Cerebellar nuclear complex (tissue), 1 donor: ENCODE measurements at regions not wholly inside any gene's neighbourhood (a gene's known extent, or its start where the extent isn't known, plus 50 kb on each side); places are given as distances from the start of the nearest gene placed in this dataset.
"Not testable (repeated sequence)": the region's sequence is repeated elsewhere in the genome, so short reads cannot be mapped to it uniquely, and the experiment has no call there.

Source experiments
- DNase-seq, 2 experiments: peaks; one replicate each; lab custom pipeline; 2025; lab: John Stamatoyannopoulos, UW

- no peak for DNase-seq
Observed at GRCh38 chr5:163569284-163569683, 63.9 kb downstream of the MAT2B start.

- no peak for DNase-seq
Observed at GRCh38 chr5:163571744-163572143, 66.3 kb downstream of the MAT2B start.

DNA sequence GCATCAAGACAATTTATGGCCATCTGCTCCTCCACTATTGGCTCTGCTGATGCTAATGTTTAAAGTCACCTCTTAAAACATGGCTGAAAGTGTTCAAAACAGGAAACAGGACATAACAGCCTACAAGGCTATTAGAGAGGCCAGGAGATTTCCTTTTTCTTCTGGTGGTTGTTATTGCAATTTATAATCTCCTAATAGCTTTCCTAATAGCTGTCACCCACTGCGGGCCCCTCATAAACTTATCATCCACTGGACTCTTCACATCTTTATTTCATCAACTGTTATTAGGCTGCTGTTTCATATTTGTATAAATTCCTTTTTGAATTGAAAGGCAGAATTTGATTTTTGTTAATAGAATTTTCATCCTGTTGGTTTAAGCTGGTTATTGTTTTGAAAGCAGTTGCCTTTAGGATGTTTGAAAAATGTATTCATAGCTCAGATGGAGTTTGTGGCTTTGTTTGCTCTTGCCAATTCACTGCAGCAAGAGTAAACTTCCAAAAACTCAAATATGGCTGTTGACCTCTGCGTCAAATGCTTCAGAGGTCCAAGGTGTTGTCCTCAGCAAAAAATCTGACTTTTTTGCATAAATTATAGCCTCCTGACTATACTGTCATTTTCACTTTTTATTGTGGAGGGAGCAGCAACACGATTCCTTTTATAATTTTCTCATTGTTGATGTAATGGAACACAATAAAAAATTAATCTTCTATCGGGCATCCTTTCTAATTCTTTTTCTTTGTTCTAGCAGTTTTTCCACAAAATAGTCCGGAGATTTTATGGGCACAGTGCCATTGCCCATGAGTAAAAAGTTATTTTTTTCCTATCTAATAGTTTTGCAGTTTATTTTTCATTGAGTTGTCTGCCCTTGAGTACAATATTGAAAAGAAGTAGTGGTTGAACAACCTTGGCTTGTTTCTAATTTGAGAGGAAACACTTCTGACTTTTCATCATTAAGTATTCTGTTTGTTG, 69.3 kb downstream of the MAT2B start:
- DNase-seq, result no peak

- DNase-seq, result no peak
Observed at GRCh38 chr5:163578652-163579051, 73.2 kb downstream of the MAT2B start.

DNA sequence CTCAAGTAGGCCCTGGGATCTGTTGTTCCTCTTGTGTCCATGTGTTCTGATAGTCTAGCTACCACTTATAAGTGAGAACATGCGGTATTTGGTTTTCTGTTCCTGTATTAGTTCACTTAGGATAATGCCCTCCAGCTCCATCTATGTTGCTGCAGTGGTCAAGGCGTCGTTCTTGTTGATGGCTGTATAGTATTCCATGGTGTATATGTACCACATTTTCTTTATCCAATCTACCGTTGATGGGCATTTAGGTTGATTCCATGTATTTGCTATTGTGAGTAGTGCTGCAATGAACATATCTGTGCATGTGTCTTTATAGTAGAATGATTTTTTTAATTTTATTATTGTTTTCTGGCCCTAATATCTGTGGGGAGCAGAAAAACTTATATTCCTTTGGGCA, 74.3 kb downstream of the MAT2B start:
- no peak for DNase-seq

- no peak for DNase-seq
Observed at GRCh38 chr5:163580516-163580915, 75.1 kb downstream of the MAT2B start.

DNA sequence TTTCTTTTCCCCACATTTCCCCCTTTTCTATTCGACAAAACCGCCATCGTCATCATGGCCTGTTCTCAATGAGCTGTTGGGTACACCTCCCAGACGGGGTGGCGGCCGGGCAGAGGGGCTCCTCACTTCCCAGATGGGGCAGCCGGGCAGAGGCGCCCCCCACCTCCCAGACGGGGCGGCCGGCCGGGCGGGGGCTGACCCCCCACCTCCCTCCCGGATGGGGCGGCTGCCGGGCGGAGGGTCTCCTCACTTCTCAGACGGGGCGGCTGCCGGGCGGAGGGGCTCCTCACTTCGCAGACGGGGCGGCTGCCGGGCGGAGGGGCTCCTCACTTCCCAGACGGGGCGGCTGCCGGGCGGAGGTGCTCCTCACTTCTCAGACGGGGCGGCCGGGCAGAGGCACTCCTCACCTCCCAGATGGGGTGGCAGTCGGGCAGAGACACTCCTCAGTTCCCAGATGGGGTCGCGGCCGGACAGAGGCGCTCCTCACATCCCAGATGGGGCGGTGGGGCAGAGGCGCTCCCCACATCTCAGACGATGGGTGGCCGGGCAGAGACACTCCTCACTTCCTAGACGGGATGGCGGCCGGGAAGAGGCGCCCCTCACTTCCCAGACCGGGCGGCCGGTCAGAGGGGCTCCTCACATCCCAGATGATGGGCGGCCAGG, 78.2 kb downstream of the MAT2B start:
- DNase-seq, result not testable (repeated sequence)

- DNase-seq, result no peak
Observed at GRCh38 chr5:163585206-163585605, 79.8 kb downstream of the MAT2B start.

- no peak for DNase-seq
Observed at GRCh38 chr5:163586531-163586956, 81.1 kb downstream of the MAT2B start.

DNA sequence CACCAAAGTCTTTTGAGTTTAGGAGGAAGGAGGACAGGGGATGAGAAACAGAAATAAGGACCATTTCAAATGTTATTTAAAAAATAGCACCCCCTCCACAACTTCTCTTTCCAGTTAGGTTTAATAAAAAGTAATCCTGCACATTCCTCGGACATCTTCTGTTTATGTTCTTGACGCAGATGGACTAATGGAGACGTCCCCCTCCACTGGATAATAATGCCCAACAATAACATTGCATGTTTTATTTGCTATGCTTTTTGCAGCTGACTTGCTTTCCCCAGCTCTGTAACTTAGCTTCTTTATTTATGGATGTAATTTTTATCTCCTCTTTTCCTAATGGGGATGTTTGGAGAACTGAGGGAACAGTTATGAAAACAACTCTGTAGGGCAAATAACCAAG, 89.5 kb downstream of the MAT2B start:
- DNase-seq, result no peak

GRCh38 chr5:163595932-163596607, 90.7 kb downstream of the MAT2B start:
- DNase-seq, result no peak

- no peak for DNase-seq
Observed at GRCh38 chr5:163596608-163597315, 91.3 kb downstream of the MAT2B start.

GRCh38 chr5:163604013-163604412, 98.6 kb downstream of the MAT2B start:
- no peak for DNase-seq

DNA sequence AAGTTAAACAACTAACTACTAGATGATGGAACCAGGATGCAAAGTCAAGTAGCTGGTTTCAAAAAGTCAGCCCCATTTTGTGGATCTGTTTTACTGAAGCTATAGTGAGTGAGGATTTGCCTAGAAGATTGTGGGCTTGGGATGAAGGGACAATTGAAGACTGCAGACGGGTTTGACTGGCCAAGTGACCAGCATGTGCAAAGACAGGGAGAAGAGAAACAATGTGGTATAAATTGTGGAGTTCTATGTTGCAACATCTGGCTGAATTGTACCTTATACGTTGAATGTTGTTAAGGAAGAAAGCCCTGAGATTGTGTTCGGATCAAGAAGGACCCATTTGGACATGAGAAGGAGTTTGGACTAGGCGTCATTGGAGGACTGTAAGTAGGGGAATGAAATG, 101.8 kb downstream of the MAT2B start:
- DNase-seq, result no peak

GRCh38 chr5:163608621-163609020, 103.2 kb downstream of the MAT2B start:
- DNase-seq, result no peak

DNA sequence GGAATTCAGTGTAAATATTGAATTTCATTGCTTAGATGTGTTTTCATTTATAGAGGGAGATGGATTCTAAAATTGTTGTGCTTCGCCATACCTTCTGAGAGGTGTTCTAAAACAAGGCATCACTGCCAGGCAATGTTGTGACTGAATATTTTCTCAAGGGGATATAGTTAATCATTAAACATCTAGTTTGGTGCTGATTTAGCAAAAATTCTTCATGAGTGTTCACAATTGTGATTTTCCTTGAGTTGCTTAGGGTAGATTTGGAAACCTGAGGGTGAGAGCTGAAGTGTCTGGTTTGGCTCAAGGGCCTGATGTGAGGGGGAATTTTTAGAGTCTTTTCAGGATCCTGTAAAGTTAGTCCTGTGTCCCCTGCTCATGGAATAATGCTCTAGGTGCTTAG, 104.5 kb downstream of the MAT2B start:
- DNase-seq, result no peak

- no peak for DNase-seq
Observed at GRCh38 chr5:163612358-163613149, 107.1 kb downstream of the MAT2B start.

- no peak for DNase-seq
Observed at GRCh38 chr5:163613150-163613442, 107.7 kb downstream of the MAT2B start.

DNA sequence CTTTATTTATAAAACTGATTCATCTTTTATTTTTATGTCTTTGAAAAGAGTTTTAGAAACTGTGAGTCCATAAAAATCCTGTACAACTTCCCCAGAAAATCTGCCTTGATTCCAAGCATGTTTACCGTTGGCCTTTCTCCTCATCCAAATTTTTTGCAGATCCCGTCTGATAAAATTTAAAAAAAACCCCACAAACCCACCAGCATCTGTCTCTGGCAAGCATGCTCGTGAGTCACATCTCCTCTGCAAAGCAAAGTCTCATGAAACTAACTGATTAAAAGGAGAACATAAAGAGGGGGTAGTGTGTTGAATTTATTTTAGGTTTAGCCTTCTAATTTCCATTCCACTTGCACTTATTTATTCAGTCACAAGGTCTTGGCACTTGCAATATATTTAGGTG, 109.4 kb downstream of the MAT2B start:
- DNase-seq, result no peak

GRCh38 chr5:163619273-163619934, 114.0 kb downstream of the MAT2B start:
- no peak for DNase-seq

DNA sequence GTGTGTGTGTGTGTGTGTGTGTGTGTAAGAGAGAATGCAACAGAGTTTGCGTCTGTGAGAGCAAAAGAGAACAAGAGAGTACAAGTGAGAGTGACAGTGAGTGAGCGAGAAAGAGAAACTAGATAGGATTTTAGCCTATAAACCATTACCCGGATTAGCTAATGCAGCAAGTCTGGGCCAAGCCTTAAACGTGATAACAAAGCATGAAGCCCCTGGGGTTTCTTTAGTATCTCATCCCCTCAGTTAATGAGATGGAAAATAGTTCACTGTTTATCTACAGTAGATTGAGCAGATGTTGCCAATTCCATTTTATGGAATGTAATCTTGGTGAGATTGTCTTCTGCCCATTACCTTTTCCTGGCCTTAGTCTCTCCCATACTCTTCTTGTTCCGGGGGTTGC, 114.5 kb downstream of the MAT2B start:
- DNase-seq, result no peak
